GM18520 (cell line): ENCODE measurements at regions not wholly inside any gene's neighbourhood (a gene's known extent, or its start where the extent isn't known, plus 50 kb on each side); places are given as distances from the start of the nearest gene placed in this dataset.

Experiments used
- ATAC-seq: cut with Tn5 transposase; IDR thresholded peaks from one replicate; pipeline ENCODE4 v1.9.1; 2021; ENCODE audit not compliant: unreplicated experiment

DNA sequence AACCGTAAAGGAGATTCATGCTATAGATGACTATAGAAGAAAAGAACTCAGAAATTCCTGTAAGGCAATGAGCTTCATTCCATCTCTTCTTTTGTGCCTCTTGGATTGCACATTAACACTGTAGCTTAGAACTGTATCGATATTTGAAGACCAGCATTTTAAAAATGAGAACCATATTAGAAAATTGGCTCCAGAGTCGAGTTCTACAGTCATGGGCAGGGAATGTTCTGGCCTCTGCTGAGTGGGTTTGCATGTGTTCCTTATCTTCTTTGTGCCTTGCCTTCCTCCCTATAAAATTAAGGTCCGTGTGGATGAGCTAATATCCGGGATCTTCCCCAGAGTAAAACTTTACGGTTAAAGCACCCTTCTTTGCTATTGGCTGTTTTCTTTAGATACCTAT, 77.4 kb upstream of the PLCL2 start:
- ATAC-seq = no peak

GRCh38 chr3:16808393-16809107, 76.2 kb upstream of the PLCL2 start:
- ATAC-seq = no peak

DNA sequence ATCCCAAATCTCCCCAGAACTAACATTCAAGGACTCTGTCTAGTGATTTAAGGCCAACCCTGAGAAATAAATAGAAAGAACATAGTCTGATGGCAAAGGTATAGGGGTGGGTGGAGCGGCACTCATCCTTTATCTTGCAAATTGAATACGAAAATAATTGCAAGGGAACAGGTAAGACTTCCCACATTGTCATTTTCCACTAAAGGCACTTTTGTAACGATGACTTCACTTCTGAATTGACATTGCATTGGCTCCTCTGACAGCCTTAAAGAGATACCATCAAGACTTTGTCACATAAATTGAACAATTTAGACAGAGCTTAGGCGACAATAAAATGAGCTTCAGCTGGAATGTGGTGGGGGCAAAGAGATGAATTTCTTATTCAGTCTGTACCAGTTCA, 75.3 kb upstream of the PLCL2 start:
- ATAC-seq = no peak

DNA sequence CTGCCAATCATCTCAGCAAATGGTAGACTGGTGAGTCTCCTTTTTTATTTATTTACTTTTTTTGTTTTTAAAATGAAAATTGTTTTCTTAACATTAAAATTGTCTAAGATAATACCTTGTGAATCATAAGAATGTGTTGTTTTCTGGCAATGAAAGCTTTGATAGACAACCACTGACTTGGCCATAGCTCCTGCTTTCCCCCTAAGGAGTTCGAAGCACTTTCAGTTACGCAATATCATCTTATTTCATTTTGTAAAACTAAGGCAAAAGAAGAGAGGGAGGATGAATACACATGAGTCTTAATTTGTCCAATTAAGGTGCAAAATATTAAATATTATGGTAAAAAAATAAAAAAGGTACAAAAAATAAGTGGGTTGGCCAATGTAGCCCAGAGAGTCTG, 74.8 kb upstream of the PLCL2 start:
- no peak for ATAC-seq

- ATAC-seq = no peak
Observed at GRCh38 chr3:16810593-16811367, 74.0 kb upstream of the PLCL2 start.

DNA sequence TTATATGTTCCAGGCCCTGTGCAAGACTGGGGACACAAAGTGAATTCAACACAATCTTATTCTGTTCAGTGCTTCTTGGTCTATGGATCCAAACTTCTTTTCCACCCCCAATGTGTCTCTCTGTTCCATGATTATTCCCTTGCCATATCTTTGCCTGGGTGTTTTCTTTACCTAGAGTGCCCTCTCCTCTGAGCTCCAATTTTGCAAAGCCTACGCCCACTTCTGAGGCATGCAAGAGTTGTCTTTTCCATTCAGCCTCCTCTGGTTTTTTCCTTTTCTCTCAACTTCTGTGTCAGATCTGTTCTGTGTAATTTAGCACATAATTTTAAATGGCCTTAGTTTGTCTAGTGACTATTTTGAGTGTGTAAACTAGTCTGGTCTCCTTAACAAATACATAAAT, 72.8 kb upstream of the PLCL2 start:
- ATAC-seq = no peak

GRCh38 chr3:16813336-16813735, 71.4 kb upstream of the PLCL2 start:
- no peak for ATAC-seq

- peak; percentile 89 for ATAC-seq
Observed at GRCh38 chr3:16816048-16816780, 68.5 kb upstream of the PLCL2 start.

GRCh38 chr3:16817197-16817596, 67.6 kb upstream of the PLCL2 start:
- no peak for ATAC-seq

GRCh38 chr3:16818194-16818593, 66.6 kb upstream of the PLCL2 start:
- ATAC-seq = no peak

DNA sequence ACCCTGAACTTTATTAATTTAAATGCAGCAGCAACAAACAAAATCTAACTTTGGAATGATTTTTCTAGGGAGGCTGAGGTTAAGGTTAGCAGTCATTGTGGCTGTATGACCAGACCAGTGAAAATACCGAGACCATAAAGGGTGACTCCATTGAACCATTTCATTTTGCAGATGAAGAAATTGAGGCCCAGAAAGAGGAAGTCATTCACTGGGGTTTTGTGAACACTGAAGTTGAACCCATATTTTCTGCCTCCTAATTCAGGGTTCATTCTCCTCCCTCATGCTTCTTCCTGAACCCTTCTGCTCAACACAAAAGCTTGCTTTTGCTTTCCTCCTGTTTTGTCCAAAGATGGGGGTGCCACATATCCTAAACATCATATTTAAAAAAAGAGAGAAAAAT, 65.8 kb upstream of the PLCL2 start:
- ATAC-seq = no peak

GRCh38 chr3:16820485-16820884, 64.3 kb upstream of the PLCL2 start:
- no peak for ATAC-seq

GRCh38 chr3:16821053-16821452, 63.7 kb upstream of the PLCL2 start:
- ATAC-seq = no peak

- peak; percentile 53 for ATAC-seq
Observed at GRCh38 chr3:16824081-16824696, 60.6 kb upstream of the PLCL2 start.

GRCh38 chr3:16825617-16826204, 59.0 kb upstream of the PLCL2 start:
- ATAC-seq = no peak

GRCh38 chr3:16828815-16829214, 55.9 kb upstream of the PLCL2 start:
- no peak for ATAC-seq

DNA sequence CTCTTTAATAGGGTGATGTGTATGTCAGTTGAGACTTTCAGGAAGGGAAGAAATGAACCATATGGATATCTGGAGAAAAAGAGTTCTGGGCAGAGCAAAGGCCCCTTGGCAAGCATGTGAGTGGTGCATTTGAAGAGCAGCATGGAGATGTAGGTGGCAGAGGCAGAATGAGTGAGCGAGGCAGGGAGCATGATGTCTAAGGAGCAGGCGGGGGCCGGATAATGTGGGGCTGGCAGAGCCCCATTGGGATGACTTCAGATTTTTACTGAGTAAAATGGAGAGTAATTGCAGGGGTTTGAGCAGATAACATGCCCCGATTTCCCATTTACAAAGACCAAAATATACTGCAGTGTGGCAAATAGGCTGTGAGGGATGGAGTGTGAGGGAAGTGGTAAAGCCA, 52.9 kb upstream of the PLCL2 start:
- ATAC-seq = no peak

DNA sequence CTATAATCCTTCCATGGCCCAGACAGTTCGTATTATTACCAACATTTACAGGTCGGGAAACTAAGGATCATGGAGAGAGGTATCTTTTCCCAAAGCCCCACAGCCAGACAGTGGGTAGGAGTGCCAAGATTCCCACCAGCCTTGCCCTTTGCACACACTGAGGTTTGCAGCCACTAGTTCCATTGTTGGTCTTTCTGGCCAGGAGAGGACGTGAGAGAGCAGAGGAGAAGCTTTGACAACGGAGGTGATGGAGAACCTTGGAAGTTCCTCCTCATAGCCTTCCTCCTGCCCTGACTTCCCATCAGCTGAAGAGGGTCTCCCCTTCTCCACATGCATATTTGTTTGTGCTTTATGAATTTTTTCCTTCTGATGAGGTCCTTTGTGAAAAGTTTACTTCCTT, 50.5 kb upstream of the PLCL2 start:
- ATAC-seq = no peak

DNA sequence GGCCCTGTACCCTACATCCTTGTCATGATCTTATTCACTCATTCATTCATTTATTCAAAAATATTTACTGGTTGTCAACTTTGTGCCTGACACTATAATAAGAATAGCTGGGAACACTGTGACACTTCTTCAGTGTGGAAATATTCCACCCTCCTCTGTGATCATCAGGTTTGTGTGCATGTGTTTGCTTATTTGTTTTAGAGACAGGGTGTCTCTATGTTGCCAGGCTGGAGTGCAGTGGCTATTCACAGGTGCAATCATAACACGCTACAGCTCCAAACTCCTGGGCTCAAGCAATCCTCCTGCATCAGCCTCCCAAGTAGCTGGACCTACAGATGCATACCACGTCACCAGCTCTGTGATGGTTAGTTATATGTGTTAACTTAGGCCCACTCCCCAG, 50.0 kb upstream of the PLCL2 start:
- no peak for ATAC-seq
